WERI-Rb-1 (cell line): ENCODE measurements at regions not wholly inside any gene's neighbourhood (a gene's known extent, or its start where the extent isn't known, plus 50 kb on each side); places are given as distances from the start of the nearest gene placed in this dataset.
A peak's percentile ranks its signal among the peaks of the same experiment; 100 is the strongest.

Source experiments
- DNase-seq: peaks from one replicate; pipeline ENCODE4 v3.0.0-alpha.2; 2020
- H3K27ac ChIP-seq: fragments of 250-450 bp; sonication (Bioruptor Pico); 2 replicates; pipeline ENCODE4 v1.5.1; 2020; ENCODE audit warnings: mild to moderate bottlenecking, moderate library complexity
- H3K27me3 ChIP-seq: fragments of 250-450 bp; sonication (Bioruptor Pico); 2 replicates; pipeline ENCODE4 v1.5.1; 2021; ENCODE audit warnings: mild to moderate bottlenecking, low read depth, moderate library complexity; ENCODE audit not compliant: insufficient read depth, severe bottlenecking
- H3K36me3 ChIP-seq: fragments of 250-450 bp; sonication (Bioruptor Pico); 2 replicates; pipeline ENCODE4 v1.5.1; 2020; ENCODE audit warnings: mild to moderate bottlenecking, moderate library complexity
- H3K4me3 ChIP-seq: 2 replicates; pipeline ENCODE4 v1.5.1; 2011; ENCODE audit warnings: low read depth, mild to moderate bottlenecking, control low read depth, low read length
- H3K9me3 ChIP-seq: fragments of 250-450 bp; sonication (Bioruptor Pico); 2 replicates; pipeline ENCODE4 v1.5.1; 2021; ENCODE audit warnings: mild to moderate bottlenecking, moderate library complexity; ENCODE audit not compliant: severe bottlenecking
- TF ChIP-seq, protein P1 (sequence below): IDR thresholded peaks from 2 replicates; pipeline ENCODE4 v1.5.1; 2011; ENCODE audit warnings: low read depth, mild to moderate bottlenecking, control low read depth, inconsistent platforms, low read length

DNA sequence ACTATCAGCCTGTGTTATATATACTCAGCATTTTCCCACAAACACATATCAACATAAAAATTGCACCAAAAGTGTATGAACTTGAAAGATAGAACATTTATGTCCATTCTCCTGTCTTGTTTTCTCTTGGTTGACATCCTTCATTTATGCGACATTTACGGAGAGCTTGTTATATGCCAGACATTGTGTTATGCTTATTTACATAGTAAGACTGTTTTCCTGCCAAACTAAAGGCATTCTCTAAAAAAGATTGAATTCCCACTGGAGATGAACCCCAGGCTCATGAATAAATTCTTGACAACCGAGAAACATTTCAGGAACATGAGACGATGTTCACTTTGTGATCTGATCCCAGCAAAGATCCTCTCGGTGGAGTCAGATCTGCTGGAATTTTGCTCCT is 131.0 kb downstream of the RAP2A start:
- TF ChIP-seq, protein P1, sequence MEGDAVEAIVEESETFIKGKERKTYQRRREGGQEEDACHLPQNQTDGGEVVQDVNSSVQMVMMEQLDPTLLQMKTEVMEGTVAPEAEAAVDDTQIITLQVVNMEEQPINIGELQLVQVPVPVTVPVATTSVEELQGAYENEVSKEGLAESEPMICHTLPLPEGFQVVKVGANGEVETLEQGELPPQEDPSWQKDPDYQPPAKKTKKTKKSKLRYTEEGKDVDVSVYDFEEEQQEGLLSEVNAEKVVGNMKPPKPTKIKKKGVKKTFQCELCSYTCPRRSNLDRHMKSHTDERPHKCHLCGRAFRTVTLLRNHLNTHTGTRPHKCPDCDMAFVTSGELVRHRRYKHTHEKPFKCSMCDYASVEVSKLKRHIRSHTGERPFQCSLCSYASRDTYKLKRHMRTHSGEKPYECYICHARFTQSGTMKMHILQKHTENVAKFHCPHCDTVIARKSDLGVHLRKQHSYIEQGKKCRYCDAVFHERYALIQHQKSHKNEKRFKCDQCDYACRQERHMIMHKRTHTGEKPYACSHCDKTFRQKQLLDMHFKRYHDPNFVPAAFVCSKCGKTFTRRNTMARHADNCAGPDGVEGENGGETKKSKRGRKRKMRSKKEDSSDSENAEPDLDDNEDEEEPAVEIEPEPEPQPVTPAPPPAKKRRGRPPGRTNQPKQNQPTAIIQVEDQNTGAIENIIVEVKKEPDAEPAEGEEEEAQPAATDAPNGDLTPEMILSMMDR, result no peak
- H3K9me3 ChIP-seq, result no peaks in the 10 kb centered on the region
- no peak for DNase-seq
- no peak overlapping the region for H3K4me3 ChIP-seq
- no peak overlapping the region for H3K27ac ChIP-seq
- H3K27me3 ChIP-seq, result no peaks in the 10 kb centered on the region
- H3K36me3 ChIP-seq, result no peaks in the 10 kb centered on the region

DNA sequence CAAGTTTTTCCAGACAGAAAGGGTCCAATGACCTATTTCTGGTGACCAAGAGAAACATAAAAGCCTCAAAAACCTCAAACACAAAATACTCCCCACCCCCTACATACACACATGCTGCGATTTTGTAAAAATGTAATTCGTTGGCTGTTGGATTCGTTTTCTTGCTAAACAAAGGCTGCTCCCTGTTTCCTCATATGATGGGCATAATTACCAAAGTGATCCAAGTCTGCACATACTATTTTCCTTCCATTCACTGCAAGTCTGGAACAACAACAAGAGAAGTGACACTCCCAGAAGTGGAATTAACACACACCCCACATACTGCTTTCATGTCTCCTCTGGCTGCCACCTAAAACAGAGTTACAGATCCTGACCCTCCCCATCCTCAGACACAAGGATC is 131.9 kb downstream of the RAP2A start:
- no peak overlapping the region for H3K27ac ChIP-seq
- no peaks in the 10 kb centered on the region for H3K27me3 ChIP-seq
- TF ChIP-seq, protein P1, result no peak
- DNase-seq, result peak; percentile 34
- H3K36me3 ChIP-seq, result no peaks in the 10 kb centered on the region
- H3K4me3 ChIP-seq, result no peak overlapping the region
- no peaks in the 10 kb centered on the region for H3K9me3 ChIP-seq

DNA sequence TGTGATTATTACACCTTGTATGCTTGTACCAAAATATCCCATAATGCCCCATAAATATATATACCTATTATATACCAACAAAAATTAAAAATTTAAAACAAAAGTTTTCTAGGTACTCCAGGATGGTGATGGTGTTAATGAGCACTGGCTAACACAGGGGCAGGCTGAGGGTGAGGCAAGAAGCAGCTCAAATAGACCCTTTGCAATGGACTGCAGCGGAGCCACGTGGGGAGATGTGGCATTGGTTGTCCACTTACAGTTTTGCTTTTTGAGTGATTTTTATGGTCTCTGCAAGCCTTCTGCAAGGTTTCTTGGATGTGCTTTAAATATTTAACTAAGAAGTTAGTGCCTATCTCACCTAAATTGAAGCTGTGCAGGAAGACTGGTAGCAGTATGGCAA is 132.9 kb downstream of the RAP2A start:
- Histone ChIP-seq H3K27me3 (no peaks in the 10 kb centered on the region), H3K36me3 (no peaks in the 10 kb centered on the region), H3K9me3 (no peaks in the 10 kb centered on the region), H3K4me3 (no peak overlapping the region), H3K27ac (no peak overlapping the region)
- DNase-seq, result no peak
- TF ChIP-seq, protein P1, result no peak

DNA sequence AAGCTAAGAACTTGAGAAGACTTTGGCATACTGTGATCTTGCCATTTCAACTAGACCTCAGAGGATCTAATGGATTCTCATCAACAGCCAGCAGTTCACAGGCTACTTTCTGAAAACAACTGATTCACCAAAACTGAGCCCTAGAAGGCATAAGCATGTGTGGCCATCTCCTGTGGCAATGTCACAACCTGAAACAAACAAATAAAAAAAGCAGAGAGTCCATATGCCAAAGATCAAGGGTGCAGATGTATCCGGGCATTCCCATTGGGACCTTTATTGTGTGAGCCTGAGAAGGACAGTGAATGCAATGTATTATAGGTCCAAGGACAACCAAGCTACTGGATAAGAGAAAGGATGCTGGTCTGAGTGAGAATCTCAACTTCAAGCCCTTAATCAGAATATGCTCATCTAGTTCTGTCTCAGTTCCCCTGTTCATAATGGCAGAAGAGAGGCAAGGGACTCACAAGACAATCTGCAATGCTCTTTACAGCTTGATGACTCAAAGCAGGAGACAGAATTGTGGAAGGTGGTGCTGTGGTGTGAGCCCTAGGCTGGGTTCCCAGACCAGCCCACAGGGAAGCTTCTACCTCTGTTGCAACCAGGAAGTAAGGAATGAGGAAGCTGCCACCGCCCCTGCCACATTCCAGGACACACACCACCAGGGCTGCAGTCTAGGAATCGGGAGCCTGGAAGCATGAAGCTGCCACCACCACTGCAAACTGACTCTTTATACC is 133.7 kb downstream of the RAP2A start:
- Histone ChIP-seq H3K9me3 (no peaks in the 10 kb centered on the region), H3K4me3 (no peak overlapping the region), H3K27ac (no peak overlapping the region), H3K27me3 (no peaks in the 10 kb centered on the region), H3K36me3 (no peaks in the 10 kb centered on the region)
- DNase-seq, result no peak
- TF ChIP-seq, protein P1, result no peak

DNA sequence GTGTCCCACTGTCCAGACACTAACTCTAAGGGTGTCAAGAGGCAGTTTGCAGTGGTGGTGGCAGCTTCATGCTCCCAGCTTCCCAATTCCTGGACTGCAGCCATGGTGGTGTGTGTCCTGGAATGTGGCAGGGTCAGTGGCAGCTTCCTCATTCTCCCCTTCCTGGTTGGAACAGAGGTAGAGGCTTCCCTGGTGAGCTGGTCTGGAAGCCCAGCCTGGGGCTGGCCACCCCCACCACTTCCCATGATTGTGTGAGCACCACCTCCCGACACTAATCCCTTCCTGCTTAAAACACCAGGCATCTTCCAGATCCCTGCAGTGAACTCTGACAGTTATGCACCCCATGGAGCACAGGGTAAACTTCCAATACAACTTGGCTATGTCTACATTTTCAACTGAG is 134.9 kb downstream of the RAP2A start:
- Histone ChIP-seq H3K4me3 (no peak overlapping the region), H3K27ac (no peak overlapping the region), H3K9me3 (no peaks in the 10 kb centered on the region), H3K36me3 (no peaks in the 10 kb centered on the region), H3K27me3 (no peaks in the 10 kb centered on the region)
- TF ChIP-seq, protein P1, result 0 out of 2 replicates have a peak, but pooled peaks have one; percentile 1
- peak; percentile 92 for DNase-seq

DNA sequence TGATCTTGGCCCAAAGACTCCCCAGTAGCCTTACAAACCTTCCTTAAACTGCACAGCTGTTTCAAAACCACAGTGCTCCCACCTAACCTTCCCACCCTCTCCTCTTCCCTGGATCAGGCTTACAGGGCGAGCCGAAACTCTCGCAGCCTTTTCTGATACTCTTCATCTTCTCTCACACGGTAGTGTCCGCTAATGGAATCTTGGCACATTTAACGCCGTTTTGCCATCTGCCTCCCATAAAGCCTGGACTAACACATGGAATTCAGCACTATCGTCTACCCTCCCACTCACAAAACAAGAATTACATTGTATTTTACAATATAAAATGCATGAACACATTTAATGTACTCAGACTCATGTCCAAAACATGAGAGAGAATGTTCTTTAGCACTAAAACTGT is 135.9 kb downstream of the RAP2A start:
- Histone ChIP-seq H3K27ac (no peak overlapping the region), H3K36me3 (no peaks in the 10 kb centered on the region), H3K9me3 (no peaks in the 10 kb centered on the region), H3K27me3 (no peaks in the 10 kb centered on the region), H3K4me3 (no peak overlapping the region)
- TF ChIP-seq, protein P1, result no peak
- no peak for DNase-seq
